HG03196 (cell line): ENCODE measurements at regions not wholly inside any gene's neighbourhood (a gene's known extent, or its start where the extent isn't known, plus 50 kb on each side); places are given as distances from the start of the nearest gene placed in this dataset.
"Not testable (repeated sequence)": the region's sequence is repeated elsewhere in the genome, so short reads cannot be mapped to it uniquely, and the experiment has no call there.

Experiments
- ATAC-seq: cut with Tn5 transposase; IDR thresholded peaks from one replicate; pipeline ENCODE4 v1.9.1; 2021; ENCODE audit not compliant: unreplicated experiment

- no peak for ATAC-seq
These were observed 50.0 kb upstream of the EMX2 start for GRCh38 chr10:117492504-117492903.

- no peak for ATAC-seq
These were observed 54.5 kb upstream of the EMX2 start for GRCh38 chr10:117488004-117488403.

DNA sequence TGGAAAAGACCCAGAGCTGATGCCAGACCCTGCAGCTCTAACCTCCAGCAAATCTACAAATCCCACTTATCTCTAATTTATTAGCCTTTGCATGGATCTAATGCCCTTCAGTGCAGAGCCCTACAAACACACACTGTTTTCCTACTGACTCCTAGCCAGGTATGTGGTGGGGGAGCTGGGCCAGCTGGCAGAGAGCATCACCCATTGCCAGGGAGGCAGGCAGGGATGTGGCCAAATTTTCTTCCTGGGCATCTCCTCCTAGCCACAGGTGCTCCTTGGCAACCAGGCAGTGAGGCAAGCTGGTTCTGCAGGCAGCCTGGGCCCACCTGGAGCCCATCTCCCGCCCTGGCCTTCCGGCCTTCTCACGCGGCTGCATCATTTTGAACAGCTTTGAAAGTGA is 55.9 kb upstream of the EMX2 start:
- ATAC-seq: no peak

GRCh38 chr10:117483056-117483590 is 59.4 kb upstream of the EMX2 start:
- no peak for ATAC-seq

DNA sequence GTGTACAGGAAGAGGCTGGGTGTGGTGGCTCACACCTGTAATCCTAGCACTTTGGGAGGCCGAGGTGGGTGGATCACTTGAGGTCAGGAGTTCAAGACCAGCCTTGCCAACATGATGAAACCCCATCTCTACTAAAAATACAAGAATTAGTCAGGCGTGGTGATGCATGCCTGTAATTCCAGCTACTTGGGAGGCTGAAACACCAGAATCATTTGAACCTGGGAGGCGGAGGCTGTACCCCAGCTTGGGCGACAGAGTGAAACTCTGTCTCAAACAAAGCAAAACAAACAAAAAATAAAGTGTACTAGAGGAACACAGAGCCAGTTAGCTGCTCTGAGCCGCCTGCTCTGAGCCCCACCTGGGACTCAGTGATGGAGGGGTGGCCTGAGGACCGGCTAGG is 61.5 kb upstream of the EMX2 start:
- ATAC-seq: not testable (repeated sequence)

GRCh38 chr10:117480097-117480496 is 62.4 kb upstream of the EMX2 start:
- ATAC-seq: no peak

- no peak for ATAC-seq
These were observed 64.4 kb upstream of the EMX2 start for GRCh38 chr10:117477961-117478670.

GRCh38 chr10:117477211-117477947 is 65.2 kb upstream of the EMX2 start:
- no peak for ATAC-seq

- ATAC-seq: no peak
These were observed 65.8 kb upstream of the EMX2 start for GRCh38 chr10:117476716-117477115.

- ATAC-seq: no peak
These were observed 66.3 kb upstream of the EMX2 start for GRCh38 chr10:117476281-117476680.

DNA sequence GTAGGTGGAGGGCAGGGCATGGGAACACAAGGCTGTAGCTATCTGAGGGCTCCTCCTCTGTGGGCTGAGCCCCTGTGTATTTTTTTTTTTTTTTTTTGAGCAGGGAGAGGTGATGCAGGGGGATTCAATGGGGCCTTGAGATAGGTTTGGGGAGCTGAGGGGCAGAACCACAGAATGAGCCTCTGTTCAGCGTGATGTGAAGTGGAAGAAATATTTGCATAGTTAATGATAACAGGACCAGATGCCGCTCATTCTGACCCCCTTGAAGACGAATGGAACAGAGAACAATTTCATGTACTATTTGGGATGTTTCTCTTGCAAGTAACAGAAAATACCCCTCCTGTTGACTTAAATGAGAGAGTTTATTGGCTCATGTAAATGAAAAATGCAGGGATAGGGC is 69.7 kb upstream of the EMX2 start:
- peak; percentile 53 for ATAC-seq

DNA sequence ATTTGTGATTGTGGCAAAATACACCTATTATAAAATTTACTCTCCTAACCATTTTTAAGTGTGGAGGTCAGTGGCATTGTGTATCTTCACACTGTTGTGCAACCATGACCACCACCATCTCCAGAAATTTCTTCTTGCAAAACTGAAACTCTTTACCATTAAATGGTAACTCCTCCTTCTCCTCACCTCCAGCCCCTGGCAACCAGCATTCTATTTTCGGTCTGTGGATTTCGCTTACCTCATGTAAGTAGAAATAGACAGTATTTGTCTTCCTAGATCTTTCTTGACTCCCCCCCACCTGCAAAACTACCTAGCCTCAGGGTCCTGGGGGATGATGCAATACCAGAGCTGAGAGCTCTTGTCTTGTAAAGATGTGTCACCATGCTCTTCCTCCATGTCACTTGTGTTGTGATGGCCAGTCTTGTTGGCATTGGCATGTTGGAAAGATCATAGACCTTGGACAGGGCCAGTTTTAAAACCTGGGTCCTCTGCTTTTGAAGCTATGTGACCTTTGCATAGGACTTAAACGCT is 71.1 kb upstream of the EMX2 start:
- ATAC-seq: no peak

DNA sequence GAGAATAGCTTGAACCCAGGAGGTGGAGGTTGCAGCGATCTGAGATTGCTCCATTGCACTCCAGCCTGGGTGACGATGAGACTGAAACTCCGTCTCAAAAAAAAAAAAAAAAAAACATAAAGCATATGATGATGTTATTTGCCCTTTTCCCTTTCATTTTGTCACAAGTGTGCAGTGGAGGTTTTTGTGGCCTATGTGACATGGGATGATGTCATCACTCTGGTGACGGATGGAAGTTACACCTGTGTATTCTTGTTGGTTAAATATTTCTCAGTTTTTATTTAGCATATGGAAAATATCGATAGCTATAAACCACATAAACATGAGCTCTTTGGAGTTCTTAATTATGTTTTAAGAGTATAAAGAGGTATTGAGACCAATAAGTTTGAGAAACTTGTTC is 71.8 kb upstream of the EMX2 start:
- no peak for ATAC-seq

- no peak for ATAC-seq
These were observed 73.9 kb upstream of the EMX2 start for GRCh38 chr10:117468665-117469064.

GRCh38 chr10:117464176-117464575 is 78.4 kb upstream of the EMX2 start:
- ATAC-seq: no peak

- ATAC-seq: no peak
These were observed 79.0 kb upstream of the EMX2 start for GRCh38 chr10:117463545-117463920.

GRCh38 chr10:117462816-117463544 is 79.6 kb upstream of the EMX2 start:
- ATAC-seq: no peak

- no peak for ATAC-seq
These were observed 80.1 kb upstream of the EMX2 start for GRCh38 chr10:117462424-117462792.

DNA sequence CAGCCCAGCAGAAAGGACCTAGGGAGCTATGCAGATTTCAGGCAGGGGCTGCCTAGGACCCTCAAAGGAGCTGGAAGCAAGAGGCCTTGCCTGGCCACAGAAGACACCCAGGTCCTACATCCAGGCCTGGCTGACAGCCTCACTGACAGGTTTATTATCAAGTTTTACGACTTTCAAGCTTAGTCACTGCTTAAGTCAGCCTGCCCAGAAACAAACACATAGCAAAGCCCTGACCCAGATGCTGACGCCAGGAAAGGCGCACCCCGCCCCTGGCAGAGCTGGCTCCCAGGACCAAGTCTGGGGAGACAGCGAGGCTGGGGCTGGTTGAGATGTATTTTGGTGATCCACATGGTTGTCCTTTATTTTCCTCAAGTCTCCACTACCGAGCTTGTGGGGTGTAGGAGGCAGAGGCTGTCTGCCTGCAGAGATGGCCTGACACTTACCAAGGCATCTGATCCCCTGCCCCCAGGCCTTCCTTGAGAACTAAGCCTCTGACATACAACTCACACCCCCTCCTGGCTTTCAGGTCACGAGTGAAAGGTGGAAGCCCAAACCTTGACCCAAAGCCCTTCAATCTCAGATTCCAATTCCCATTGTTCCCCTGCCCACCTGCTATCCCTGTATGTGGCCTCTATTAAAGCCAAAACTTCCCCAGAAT is 80.7 kb upstream of the EMX2 start:
- no peak for ATAC-seq

DNA sequence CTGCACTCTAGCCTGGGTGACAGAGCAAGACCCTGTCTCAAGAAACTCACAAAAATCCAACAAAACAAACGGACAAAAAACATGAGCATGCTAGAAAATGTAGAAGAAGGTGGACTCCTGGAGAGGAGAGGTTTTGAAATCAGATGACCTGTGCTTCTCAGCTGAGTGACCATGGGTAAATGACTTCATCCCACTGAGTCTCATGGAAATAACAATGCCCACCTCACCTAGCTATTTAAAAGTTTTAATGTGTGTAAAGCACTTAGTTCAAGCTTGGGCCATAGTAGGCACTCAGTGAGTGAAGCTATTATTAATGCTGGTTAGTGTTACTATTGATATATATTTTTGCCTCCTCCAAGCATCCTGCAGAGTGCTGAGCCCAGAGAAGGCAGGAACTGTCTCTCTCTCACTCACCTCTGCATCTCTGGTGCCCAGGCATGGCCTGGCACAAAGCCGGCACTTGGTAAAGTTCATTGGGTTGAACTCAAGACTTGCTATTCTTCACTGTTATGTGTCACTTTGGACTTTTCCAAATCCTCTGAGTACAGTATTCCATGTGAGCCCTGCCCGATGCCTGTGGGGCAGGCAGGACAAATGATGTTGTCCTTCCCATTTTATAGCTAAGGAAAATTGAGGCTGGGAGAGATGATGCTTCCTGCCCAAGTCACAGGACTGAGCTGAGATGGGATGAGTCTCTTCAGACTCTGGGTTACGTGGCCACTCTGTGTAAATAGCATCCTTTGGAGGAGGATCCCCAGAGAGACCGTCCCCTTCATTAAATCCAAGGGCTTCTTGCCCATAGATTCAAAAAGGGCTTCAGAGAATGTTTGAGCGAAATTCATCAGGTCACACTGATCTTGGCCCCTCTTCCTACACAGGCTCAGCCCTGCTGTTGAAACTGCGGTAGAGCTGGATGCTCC is 81.4 kb upstream of the EMX2 start:
- no peak for ATAC-seq
